Omental fat pad (tissue), 3 donors: ENCODE measurements at regions not wholly inside any gene's neighbourhood (a gene's known extent, or its start where the extent isn't known, plus 50 kb on each side); places are given as distances from the start of the nearest gene placed in this dataset.

Source experiments
- ATAC-seq: fragments of 150-250 bp; one replicate; pipeline ENCODE4 v1.9.1; 2016; ENCODE audit warnings: mild to moderate bottlenecking, moderate library complexity; ENCODE audit not compliant: low FRiP score
- DNase-seq: peaks from one replicate; pipeline ENCODE4 v3.0.0-alpha.2; 2019; ENCODE audit warnings: low spot score
- CTCF ChIP-seq, 3 donors: fragments of 450-650 bp; IDR thresholded peaks; one replicate each; pipeline ENCODE4 v1.5.1; 2016 to 2017; ENCODE audit warnings: antibody characterized with exemption in 3 of 3, mild to moderate bottlenecking in 3 of 3, moderate library complexity in 2 of 3

GRCh38 chr10:78455236-78455635, 421.6 kb downstream of the RPS24 start:
- DNase-seq: no peak
- no peak for TF ChIP-seq CTCF (IDR thresholded peaks at IDR 0.05)
- ATAC-seq: no peak

DNA sequence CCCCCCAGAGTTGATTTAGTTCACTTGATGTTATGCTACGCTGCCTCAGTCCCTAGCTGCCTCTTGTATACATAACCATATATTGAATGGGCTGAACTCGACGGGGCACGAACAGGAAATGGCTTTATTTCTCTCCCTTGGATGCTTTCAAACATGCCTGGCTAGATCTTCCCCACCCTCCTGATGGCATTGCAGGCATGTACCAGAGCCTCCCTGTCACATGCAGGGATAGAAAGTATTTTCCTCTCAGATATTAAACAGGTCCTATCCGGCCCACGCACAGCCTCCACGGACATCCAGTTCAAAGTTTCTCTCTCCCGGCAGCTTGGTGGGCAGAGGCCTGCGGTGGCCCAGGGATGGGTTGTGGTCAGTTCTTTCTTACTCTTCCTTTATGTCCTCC, 422.1 kb downstream of the RPS24 start:
- TF ChIP-seq CTCF (IDR thresholded peaks at IDR 0.05): no peak
- ATAC-seq (no peak), DNase-seq (no peak)

DNA sequence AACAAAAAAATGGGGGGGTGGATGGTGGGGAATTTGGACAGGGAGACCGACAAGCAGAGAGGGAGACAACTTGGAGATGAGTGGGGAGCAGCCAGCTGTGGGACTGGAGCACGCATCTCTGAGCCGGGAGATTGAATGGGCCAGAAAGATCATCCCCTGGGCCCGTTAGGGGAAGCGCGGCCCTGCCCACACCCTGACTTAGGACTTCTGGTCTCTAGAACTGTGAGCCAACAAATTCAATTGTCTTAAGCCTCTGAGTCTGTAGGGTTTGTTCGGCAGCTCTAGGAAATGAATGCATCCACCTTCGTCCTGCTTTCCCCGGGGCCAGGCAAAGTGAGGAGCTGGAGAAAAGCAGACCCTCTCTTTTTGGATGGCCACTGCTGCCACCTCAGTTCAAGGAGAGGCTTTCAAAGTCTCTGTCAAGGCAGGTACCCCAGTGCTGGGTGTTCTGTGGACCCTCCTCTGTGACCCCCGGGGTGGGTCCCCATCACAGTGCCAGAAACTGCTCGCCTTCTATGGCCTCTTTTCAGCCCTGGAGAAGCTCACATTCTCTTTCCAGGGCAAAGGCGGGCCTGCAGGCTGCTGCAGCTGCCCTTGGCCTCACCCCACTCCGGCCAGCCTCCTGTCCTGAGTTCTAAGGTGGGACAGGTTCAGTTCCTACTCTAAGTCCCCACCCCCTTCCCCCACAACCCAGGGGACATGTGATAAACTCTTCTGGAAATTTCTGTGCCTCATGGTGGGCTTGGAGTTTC, 423.2 kb downstream of the RPS24 start:
- TF ChIP-seq CTCF (IDR thresholded peaks at IDR 0.05): no peak
- no peak for DNase-seq

DNA sequence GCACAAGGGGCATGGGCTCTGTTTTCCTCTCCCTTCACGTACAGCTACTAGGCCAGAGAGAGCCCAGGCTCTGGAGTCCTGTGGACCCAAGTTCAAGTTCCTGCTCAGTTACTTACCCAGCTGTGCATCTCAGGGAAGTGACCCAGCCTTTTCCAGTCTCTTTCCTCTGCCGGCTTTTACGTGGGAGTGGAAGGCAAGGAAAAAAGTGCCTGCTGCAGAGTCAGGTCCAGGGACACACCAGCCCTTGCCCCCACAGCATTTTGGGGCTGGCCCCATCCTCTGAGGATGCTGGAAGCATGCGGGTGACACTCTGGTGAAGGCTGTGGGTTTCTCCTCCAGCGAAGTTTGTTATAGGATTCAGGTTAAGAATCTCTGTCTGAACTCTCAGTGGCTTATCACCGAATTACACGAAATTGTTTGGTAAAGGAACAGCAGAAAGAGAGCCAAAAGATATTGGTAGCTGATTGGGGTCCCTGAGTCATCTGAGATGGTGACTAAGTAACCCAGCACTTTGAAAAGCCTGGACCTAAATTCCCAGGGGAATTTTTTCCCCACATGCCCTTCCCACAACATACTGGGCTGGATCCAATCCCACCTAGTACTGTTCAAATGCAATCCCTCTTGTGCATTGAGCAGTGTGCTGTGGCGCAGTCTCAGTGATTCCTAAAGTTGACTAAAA, 424.3 kb downstream of the RPS24 start:
- DNase-seq (peak; percentile 9), ATAC-seq (no peak)
- TF ChIP-seq CTCF (IDR thresholded peaks at IDR 0.05): no peak

More for the DNA sequence above, 423.2 kb downstream of the RPS24 start:
- ATAC-seq: no peak

GRCh38 chr10:78458983-78459638, 425.4 kb downstream of the RPS24 start:
- TF ChIP-seq CTCF (IDR thresholded peaks at IDR 0.05): no peak
- DNase-seq (peak; percentile 9), ATAC-seq (peak; percentile 27)

- DNase-seq (peak; percentile 18), ATAC-seq (no peak)
- TF ChIP-seq CTCF (IDR thresholded peaks at IDR 0.05): no peak
Measured at GRCh38 chr10:78459639-78460037, 426.0 kb downstream of the RPS24 start.
